Neutrophil (primary cell): ENCODE measurements at regions not wholly inside any gene's neighbourhood (a gene's known extent, or its start where the extent isn't known, plus 50 kb on each side); places are given as distances from the start of the nearest gene placed in this dataset.
A peak's percentile ranks its signal among the peaks of the same experiment; 100 is the strongest.

Experiments
- H3K27ac ChIP-seq: fragments of 200-600 bp; sonication (generic); 2 replicates; pipeline ENCODE4 v1.5.1; 2016; ENCODE audit warnings: mild to moderate bottlenecking, moderate library complexity
- H3K27me3 ChIP-seq: fragments of 200-600 bp; sonication (generic); 2 replicates; pipeline ENCODE4 v1.6.0; 2016; ENCODE audit warnings: mild to moderate bottlenecking
- H3K36me3 ChIP-seq: fragments of 200-600 bp; sonication (generic); 2 replicates; pipeline ENCODE4 v1.5.1; 2017
- H3K4me1 ChIP-seq, 2 experiments: fragments of 200-600 bp in 1 of 2; sonication (generic) in 1 of 2; 1 replicate in 1 of 2; 2 replicates in 1 of 2; pipeline versions ENCODE4 v1.5.1 to v1.6.1; 2013 to 2016; ENCODE audit warnings: low read depth in 1 of 2, low read length in 1 of 2, mild to moderate bottlenecking in 1 of 2, moderate library complexity in 1 of 2; ENCODE audit not compliant: control insufficient read depth in 1 of 2, insufficient read depth in 1 of 2
- H3K4me3 ChIP-seq, 2 experiments: fragments of 200-600 bp in 1 of 2; sonication (generic) in 1 of 2; 1 replicate in 1 of 2; 2 replicates in 1 of 2; pipeline ENCODE4 v1.5.1; 2013 to 2016; ENCODE audit warnings: low read depth in 1 of 2, low read length in 1 of 2, mild to moderate bottlenecking in 1 of 2, moderate library complexity in 1 of 2
- H3K9me3 ChIP-seq: fragments of 200-600 bp; sonication (generic); 2 replicates; pipeline ENCODE4 v1.5.1; 2016
- TF ChIP-seq, protein P1 (sequence below): fragments of 200-600 bp; sonication (generic); IDR thresholded peaks from 2 replicates; pipeline ENCODE4 v1.5.1; 2016; ENCODE audit warnings: antibody characterized with exemption

DNA sequence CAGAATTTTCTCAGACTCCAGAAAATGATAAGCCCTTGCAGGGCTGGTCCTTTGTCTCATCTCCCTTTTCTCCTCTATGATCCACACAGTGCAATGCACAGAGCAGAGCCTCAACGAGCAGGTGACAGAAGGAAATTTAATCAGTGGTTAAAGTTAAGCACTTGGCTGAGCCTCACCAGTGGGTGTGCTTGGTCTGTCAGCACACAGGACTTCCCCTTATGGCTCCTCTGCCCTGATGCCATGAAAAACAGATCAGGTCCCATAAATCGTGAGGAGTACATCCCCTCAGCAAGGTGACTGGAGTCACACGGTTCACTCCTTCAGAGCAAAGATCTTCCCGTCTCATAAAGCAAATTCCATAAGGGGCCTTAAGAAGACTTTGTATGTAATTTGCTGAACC is 818.2 kb downstream of the UQCRFS1 start:
- Histone ChIP-seq H3K4me3 (no peak overlapping the region), H3K27ac (no peak overlapping the region), H3K9me3 (no peaks in the 10 kb centered on the region), H3K27me3 (no peaks in the 10 kb centered on the region), H3K36me3 (no peaks in the 10 kb centered on the region), H3K4me1 (peaks cover 3 to 4% of the 10 kb centered on the region in 2 experiments)
- TF ChIP-seq, protein P1, sequence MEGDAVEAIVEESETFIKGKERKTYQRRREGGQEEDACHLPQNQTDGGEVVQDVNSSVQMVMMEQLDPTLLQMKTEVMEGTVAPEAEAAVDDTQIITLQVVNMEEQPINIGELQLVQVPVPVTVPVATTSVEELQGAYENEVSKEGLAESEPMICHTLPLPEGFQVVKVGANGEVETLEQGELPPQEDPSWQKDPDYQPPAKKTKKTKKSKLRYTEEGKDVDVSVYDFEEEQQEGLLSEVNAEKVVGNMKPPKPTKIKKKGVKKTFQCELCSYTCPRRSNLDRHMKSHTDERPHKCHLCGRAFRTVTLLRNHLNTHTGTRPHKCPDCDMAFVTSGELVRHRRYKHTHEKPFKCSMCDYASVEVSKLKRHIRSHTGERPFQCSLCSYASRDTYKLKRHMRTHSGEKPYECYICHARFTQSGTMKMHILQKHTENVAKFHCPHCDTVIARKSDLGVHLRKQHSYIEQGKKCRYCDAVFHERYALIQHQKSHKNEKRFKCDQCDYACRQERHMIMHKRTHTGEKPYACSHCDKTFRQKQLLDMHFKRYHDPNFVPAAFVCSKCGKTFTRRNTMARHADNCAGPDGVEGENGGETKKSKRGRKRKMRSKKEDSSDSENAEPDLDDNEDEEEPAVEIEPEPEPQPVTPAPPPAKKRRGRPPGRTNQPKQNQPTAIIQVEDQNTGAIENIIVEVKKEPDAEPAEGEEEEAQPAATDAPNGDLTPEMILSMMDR, result no peak

DNA sequence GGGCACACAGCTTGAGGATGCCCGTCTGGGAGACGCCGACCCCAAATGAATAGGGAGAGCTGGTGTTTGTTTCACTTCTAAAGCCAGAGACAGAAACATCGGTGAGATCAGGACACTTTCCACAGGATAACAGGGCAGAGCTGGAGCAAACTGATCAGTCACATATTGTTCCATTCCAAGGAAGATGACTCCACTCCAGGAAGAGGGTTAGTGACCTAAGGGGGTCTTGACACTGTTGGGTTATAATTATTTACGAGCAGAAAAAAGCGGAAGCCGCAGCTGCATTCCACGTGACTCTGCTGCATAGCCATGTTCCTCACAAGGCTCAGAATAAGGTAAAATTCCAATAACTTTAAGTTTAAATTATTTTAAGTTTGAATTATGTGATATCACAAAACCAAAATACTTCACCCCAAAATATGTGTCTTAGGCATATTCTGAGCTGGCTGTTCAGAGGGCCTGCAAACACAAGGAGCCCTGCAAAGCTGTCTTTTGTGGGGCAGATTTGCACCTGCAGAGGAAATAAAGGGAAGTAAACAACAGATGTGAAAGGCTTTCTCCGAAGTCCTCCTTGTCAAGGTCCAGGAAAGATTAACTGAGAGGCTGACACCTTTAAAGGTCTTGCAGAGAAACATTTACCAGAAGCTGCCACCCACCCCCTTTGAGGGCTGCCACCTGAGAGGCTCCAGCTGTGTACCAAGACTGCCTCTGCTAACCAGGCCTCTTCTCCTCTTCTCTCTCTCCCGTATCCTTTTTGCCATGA is 819.2 kb downstream of the UQCRFS1 start:
- TF ChIP-seq, protein P1, result no peak
- H3K27me3 ChIP-seq, result no peaks in the 10 kb centered on the region
- no peaks in the 10 kb centered on the region for H3K36me3 ChIP-seq
- H3K9me3 ChIP-seq, result no peaks in the 10 kb centered on the region
- H3K4me3 ChIP-seq, result peak overlapping the region in 1 of 2 experiments; percentile 39
- peaks cover 3 to 4% of the 10 kb centered on the region in 2 experiments for H3K4me1 ChIP-seq
- no peak overlapping the region for H3K27ac ChIP-seq

DNA sequence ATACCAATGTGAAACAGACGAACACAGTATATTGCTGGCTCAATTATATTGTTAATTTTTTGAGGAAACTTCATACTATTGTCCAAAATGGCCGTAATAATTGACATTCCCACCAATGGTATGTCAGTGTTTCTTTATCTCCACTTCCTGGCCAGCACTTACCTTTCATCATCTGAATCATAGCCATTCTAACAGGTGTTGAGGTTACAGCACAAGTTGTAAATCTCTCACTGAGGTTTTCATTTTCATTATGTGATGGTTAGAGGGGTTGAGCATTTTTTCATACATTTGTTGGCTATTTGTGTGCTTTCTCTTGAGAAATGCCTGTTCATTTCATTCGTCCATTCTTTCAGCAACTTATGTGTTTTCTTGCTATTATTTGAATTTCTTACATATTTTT is 824.0 kb downstream of the UQCRFS1 start:
- TF ChIP-seq, protein P1, result no peak
- Histone ChIP-seq H3K27me3 (no peaks in the 10 kb centered on the region), H3K9me3 (no peaks in the 10 kb centered on the region), H3K4me3 (no peak overlapping the region), H3K4me1 (peaks cover 3 to 4% of the 10 kb centered on the region in 2 experiments), H3K27ac (no peak overlapping the region), H3K36me3 (no peaks in the 10 kb centered on the region)

DNA sequence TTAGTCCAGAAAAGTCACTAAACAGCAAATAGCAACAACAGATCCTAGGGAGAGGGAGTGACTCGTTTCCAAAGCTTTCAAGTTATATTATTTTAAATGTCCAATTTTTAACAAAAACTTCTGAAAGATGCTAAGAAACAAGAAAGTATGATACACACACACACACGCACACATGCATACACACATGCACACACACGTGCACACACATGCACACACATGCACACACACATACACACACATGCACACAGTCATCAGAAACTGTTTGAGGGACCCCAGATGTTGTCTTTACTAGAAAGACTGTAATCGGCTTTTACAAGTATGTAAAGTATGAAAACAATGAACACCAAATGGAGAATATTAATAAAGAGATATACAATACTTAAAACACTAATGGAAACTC is 825.4 kb downstream of the UQCRFS1 start:
- no peaks in the 10 kb centered on the region for H3K27me3 ChIP-seq
- H3K27ac ChIP-seq, result no peak overlapping the region
- H3K36me3 ChIP-seq, result no peaks in the 10 kb centered on the region
- no peak overlapping the region for H3K4me3 ChIP-seq
- no peaks in the 10 kb centered on the region for H3K9me3 ChIP-seq
- no peaks in the 10 kb centered on the region for H3K4me1 ChIP-seq
- TF ChIP-seq, protein P1, result no peak

DNA sequence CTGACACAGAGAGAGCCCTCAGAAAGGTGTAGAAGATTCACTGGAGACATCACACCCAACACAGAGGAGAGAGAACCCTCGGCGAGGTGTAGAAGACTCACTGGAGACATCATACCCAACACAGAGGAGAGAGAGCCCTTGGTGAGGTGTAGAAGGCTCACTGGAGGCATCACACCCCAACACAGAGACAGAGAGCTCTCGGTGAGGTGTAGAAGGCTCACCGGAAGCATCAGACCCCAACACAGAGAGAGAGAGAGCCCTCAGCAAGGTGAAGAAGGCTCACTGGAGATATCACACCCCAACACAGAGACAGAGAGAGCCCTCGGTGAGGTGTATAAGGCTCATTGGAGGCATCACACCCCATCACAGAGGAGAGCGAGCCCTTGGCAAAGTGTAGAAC is 826.5 kb downstream of the UQCRFS1 start:
- H3K27ac ChIP-seq, result no peak overlapping the region
- TF ChIP-seq, protein P1, result no peak
- no peaks in the 10 kb centered on the region for H3K4me1 ChIP-seq
- no peaks in the 10 kb centered on the region for H3K36me3 ChIP-seq
- H3K4me3 ChIP-seq, result no peak overlapping the region
- no peaks in the 10 kb centered on the region for H3K27me3 ChIP-seq
- no peaks in the 10 kb centered on the region for H3K9me3 ChIP-seq
